HG03280 (cell line): ENCODE measurements at regions not wholly inside any gene's neighbourhood (a gene's known extent, or its start where the extent isn't known, plus 50 kb on each side); places are given as distances from the start of the nearest gene placed in this dataset.
A peak's percentile ranks its signal among the peaks of the same experiment; 100 is the strongest.
"Not testable (repeated sequence)": the region's sequence is repeated elsewhere in the genome, so short reads cannot be mapped to it uniquely, and the experiment has no call there.

Source experiments
- ATAC-seq: cut with Tn5 transposase; IDR thresholded peaks from one replicate; pipeline ENCODE4 v1.9.1; 2021; ENCODE audit warnings: mild to moderate bottlenecking, moderate library complexity; ENCODE audit not compliant: unreplicated experiment

- ATAC-seq, result not testable (repeated sequence)
Measured at GRCh38 chr16:21532996-21533395, 66.4 kb upstream of the METTL9 start.

- not testable (repeated sequence) for ATAC-seq
Measured at GRCh38 chr16:21533474-21533873, 65.9 kb upstream of the METTL9 start.

GRCh38 chr16:21534561-21534960 is 64.8 kb upstream of the METTL9 start:
- ATAC-seq, result not testable (repeated sequence)

- ATAC-seq, result not testable (repeated sequence)
Measured at GRCh38 chr16:21535201-21535600, 64.2 kb upstream of the METTL9 start.

GRCh38 chr16:21536740-21537139 is 62.6 kb upstream of the METTL9 start:
- ATAC-seq, result not testable (repeated sequence)

GRCh38 chr16:21537598-21537997 is 61.8 kb upstream of the METTL9 start:
- not testable (repeated sequence) for ATAC-seq

GRCh38 chr16:21539107-21539618 is 60.2 kb upstream of the METTL9 start:
- not testable (repeated sequence) for ATAC-seq

- peak; percentile 62 for ATAC-seq
Measured at GRCh38 chr16:21540770-21541433, 58.5 kb upstream of the METTL9 start.

GRCh38 chr16:21541611-21542051 is 57.7 kb upstream of the METTL9 start:
- ATAC-seq, result not testable (repeated sequence)

GRCh38 chr16:21542075-21542474 is 57.3 kb upstream of the METTL9 start:
- not testable (repeated sequence) for ATAC-seq

- ATAC-seq, result not testable (repeated sequence)
Measured at GRCh38 chr16:21542491-21543124, 56.8 kb upstream of the METTL9 start.

- not testable (repeated sequence) for ATAC-seq
Measured at GRCh38 chr16:21543151-21543836, 56.1 kb upstream of the METTL9 start.

- not testable (repeated sequence) for ATAC-seq
Measured at GRCh38 chr16:21545664-21546326, 53.6 kb upstream of the METTL9 start.

GRCh38 chr16:21549396-21549795 is 50.0 kb upstream of the METTL9 start:
- ATAC-seq, result not testable (repeated sequence)
